HG03039 (cell line): ENCODE measurements at regions not wholly inside any gene's neighbourhood (a gene's known extent, or its start where the extent isn't known, plus 50 kb on each side); places are given as distances from the start of the nearest gene placed in this dataset.

ENCODE experiments used
- ATAC-seq: cut with Tn5 transposase; IDR thresholded peaks from one replicate; pipeline ENCODE4 v1.9.1; 2021; ENCODE audit warnings: mild to moderate bottlenecking, moderate library complexity; ENCODE audit not compliant: unreplicated experiment

DNA sequence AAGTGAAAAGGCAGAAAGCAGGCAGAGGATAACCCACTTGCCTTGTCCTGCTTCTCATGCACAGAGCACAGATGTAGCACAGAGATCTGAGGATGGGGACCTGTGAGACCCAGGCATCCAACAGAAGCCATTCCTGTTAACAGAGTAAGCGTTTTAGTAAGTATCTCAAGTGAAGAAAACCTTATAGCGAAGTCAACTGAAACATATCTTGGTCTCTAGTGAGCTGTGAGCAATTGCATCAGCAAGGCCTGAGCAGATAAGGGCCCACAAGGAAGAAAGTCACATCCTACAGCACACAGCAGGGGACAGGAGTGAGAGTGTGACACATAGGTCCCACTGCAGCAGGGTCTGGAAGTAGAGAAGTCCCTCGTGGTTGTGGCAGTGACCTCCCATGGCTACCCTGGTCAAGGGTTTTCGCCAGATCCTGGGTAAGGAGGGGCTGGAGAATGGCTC, 248.7 kb upstream of the TNP1 start:
- no peak for ATAC-seq

DNA sequence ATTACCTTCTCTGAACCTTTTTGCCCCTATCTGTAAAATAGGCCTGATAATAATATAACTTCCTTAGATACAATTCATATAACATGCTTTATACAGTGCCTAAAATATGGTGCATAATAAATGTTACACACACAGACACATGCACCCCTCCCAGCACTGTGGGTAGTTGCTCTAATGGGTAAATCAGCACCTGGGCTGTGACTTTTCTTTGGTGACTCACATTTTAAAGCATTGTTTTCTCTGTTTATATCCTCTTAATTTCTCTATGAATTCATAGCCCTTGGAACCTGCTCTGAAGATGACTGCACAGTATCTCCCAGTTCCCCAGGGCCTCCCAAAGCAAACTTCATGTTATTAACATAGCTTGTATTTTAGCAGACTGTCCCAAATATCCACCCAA, 248.2 kb upstream of the TNP1 start:
- ATAC-seq: no peak

DNA sequence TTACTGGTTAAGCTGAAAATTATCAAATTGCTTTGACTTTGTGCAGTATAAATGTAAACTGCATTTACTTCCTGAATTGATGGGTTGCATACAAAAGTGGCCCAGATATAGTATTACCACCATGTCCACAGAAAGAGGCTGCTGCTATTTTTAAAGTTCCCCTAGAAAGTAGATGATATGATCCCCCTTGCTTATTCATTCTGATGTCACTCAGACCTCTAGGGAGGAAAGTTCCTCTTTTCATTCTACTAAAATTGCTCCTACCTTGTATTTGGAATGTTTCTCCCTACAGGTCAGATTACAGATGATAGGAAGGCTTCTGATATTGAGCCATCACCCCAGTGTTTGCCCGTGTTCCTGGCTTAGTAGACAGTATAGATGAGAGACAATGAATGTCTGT, 247.6 kb upstream of the TNP1 start:
- no peak for ATAC-seq

DNA sequence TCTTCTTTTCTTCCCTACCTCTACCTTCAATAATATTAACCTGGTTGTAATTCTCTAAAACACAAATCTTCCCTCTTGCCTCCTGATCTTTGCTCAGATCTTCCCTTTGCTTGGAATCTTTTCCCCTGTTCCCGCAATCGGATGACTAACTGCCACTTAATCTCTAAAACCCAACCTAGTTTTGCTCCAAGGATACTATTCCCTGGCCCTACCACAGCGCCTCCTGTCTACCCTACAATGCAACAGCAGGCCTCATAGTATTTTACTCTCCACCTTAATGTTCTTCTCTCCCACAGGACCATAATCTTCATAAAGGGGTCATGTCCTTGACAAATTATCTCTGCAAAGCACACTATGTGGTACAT, 246.8 kb upstream of the TNP1 start:
- ATAC-seq: no peak

DNA sequence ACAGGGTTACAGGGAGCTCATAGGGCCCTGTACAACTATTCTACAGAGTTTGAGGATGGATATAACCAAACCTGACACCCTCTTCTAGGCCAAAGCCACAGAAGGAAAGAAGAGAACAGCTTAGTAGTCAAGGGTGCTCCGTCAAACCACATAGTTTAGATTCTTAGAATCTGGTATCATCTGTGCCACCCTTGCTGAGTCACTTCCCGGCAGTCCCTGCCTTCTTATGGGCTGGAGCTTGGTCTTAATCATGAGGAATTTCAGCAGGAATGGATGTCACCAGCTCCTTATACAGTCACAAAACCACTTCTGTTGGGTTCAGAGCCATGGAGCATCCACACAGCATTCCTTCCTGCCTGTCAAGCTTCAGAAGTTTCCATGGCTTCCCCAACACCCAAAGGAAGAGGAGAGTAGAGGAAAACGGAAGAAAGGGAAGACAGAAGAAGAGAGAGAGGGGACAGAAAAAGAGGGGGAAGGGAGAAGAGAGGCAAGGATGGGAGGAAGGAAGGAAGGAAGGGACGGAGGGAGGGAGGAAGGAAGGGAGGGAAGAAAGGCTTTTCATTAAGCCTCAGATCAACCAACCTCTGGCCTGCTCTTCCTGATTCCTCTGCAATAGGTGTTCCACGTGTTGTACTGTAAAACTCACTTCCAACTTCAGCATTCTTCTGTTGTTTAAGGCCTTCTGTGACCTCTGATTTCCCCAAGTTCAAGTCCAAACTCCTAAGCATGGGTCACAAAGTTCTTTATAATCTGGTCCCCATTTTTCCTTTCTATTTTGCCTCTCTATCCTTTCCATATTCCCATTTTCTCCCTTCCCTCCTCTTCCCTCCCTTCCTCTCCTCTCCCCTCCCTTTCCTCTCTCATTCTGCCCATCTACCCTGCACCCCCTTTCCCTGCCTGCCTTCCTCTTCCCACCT, 246.1 kb upstream of the TNP1 start:
- no peak for ATAC-seq

DNA sequence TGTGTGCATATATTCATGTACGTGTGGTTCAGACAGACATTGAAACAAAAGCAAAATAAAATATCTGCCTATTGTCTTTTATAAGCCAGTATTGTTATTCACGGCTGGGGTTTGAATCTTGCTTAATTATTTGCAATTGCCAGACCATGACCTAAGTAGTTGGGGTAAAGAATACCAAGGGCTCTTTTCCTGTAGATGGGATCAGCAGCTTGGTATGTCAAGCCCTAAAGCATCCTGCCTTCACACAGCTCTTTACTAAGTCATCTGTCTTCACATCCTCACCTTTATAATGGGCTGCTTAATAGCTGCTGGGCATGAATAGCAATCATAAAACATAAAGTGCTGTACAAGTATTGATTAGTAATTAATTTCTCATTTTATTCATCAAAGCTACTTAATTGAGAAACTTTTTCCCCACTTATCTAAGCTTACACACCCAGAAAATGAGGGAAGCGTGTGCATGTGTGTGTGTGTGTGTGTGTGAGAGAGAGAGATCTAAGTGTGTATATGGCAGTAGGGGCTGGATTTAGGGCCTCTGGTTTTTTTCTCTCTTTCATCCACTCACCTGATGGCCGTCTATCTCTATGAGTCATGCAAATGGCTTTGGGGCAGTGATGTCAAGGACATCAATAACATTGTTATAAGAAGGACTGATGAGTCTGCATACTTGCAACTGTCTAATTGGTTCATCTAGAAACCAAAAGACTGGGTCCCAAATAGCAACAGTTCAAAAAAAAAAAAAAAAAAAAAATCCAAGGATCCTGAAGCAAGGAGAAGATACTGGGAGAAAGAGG, 244.1 kb upstream of the TNP1 start:
- no peak for ATAC-seq

DNA sequence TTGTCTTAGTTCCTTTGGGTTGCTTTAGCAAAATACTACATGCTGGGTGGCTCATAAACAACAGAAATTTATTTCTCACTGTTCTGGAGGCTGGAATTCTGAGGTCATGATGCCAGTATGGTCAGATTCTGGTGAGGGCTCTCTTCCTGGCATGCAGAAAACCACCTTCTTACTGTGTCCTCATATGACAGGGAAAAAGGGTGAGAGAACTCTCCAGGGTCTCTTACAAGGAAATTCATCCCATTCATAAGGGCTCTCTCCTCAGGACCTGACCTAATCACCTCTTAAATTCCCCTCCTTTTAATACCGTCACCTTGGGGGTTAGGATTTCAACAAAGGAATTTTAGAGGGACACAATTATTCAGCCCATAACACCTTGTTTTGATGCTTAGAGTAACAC, 243.1 kb upstream of the TNP1 start:
- ATAC-seq: no peak

DNA sequence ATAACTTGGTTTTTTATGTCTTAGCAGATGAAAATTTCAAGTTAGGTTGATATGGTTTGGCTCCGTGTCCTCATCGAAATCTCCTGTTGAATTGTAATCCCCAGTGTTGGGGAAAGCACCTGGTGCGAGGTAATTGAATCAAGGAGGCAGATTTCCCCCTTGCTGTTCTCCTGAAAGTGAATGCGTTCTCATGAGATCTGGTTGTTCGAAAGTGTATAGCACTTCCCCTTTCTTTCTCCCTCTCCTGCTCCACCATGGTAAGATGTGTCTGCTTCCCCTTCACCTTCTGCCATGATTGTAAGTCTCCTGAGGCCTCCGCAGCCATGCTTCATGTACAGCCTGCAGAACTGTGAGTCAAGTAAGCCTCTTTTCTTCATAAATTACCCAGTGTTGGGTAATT, 242.1 kb upstream of the TNP1 start:
- ATAC-seq: peak; percentile 61

DNA sequence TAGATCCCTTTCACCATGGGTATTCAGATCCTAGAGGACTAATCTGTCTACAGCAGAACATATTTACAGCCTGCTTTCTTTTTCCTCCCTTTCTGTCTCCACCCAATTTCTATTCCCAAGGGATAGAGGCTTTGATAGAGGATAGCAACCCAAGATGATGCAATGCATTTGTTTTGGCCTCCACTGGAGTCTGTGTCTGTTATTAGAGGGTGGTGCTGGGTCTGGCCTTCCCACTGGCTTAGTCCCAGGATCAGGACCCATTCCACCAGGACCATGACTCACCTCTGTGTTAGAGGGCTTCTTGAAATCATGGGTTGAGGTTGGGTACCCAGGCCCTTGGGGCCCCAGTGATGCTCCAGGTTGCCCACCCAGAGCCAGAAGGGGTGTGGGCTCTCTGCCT, 239.7 kb upstream of the TNP1 start:
- no peak for ATAC-seq

DNA sequence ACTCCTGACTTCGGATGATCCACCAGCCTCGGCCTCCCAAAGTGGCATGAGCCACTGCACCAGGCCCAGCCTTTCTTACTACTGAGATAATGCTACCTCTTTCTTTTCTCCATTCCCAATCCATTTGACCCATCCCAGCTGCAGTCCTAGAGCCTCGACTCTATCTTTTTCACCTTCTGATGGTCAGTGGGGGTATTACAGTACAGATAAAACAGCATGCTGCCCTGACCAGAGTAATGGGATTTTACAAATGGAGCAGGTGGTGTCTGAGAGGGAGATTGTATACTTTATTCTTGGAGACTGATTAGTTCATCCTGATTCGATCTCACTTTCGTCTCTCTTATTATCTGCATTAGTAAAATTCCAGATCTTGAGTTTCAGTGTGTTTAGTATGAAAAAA, 238.6 kb upstream of the TNP1 start:
- ATAC-seq: no peak

DNA sequence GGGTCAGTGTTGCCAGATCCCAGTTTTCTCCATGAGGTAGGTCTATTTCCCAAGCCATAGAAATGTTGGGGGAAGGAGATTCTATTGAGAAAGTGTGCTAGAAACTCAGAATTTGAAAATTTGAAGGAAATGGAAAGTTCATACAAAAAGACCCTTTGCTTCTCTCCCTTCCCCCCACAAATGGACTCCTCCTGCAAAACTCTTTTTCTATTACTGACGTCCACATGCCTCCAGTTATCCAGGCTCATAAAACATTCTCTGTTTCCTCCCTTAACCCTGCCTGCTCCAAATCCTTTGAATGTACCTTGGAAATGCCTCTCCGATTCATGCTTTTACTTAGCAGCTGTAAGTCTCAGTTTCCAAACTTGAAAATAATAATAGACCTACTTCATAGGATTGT, 237.5 kb upstream of the TNP1 start:
- ATAC-seq: no peak

DNA sequence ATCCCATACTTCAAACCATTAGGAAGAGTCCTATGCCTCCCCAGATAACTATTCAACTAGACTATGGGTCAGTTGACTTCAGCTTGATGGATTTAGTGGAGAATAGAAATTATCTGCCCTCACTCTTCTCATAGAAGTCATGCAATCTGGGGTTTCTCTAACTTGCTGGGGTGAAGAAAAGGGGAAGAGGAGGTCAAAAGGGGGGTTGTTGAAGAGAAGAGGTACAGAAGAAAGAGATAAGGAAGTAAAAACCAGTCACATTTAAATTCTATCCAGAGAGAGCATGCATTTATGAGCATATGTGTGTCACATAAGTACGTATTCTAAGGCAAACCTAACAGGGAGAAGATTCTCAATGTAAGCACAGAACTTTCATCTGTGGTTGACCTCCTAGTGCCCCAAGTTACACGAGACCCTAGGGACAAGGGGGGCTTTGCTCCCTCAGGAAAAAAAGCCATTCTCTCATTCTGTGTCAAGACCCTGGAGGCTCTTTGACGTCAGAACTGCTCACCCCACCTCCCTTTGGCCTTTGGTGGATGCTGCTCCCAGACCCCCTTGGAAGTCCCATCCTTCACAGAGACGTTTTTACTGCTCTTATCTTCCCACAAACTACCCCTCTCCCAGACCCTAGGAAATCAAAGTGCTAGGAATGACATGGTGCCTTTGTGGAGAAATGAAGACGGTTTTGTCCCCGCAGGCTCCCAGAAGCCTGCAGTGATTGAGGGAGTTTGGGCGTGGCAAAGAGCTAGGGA, 236.8 kb upstream of the TNP1 start:
- no peak for ATAC-seq

DNA sequence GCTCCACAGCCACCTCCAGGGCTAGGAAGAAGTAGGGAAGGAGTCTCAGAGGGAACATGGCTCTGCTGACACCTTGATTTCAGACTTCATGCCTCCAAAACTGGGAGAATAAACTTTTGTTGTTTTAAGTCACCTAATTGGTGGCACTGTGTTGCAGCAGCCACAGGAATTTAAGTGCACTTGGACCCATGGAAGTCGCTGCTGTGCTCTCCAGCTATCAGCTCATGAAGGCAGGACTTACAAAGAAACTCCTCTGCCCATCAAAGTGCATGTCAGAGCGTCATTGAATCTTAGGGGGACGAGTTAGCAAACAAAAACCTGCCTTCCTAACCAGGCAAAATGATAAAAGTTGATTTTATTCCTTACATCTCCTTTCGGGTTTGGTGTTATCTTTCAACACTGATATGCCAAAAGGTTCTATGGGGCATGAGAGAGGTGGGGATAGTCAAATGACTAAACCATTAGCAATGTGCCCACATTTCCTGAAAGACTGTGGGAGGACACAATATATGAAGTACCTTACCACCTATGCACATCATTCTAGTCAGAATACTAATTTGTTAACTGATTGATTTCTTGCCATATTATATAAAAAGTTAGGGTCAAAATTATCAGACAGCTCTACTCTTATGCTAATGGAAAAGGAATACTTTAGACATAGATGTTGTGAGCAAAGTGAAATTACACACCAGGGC, 235.8 kb upstream of the TNP1 start:
- ATAC-seq: no peak

DNA sequence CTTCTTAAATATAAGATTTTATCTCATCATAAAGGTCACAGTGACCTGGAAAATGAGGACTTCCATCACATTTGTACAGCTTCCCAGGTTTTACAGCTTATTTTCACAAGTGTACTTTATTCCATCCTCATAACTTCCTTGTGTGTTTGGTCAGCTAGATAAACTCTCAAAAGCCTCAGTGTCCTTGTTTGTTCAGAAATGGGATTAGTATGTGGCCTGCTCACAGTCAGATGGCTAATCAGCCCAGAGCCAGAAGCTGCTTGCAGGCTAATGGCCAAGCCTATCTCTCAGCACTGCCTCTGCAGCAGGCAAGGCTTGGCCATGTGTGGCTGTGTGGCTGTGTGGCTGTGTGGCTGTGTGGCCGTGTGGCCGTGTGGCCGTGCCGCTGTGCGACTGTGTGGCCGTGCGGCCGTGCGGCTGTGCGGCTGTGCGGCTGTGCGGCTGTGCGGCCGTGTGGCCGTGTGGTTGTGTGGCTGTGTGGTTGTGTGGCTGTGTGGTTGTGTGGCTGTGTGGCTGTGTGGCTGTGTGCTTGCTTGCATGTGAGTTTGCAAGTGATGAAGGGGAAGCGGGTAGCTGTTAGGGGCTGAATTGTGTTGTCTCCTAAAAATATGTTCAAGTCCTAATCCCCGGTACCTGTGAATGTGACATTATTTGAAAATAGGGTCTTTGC, 233.0 kb upstream of the TNP1 start:
- ATAC-seq: no peak

DNA sequence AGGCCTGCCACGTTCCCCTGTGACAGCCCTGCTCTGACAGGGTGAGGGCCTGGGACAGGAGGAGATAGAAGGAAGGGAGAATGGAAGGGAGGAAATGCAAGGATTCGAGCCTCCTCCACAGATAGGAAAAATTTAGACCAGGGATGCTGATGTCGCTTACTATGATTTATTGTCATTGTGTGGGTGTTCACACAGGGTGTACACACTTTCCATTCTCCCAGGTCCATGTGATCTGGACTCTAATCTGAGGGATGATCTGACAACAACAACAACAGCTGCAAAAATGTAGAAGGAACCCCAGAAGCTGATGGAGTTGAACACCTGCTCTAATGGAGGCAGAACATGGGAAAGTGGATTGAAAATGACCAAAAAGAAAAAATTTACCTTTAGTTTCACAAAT, 231.7 kb upstream of the TNP1 start:
- no peak for ATAC-seq

DNA sequence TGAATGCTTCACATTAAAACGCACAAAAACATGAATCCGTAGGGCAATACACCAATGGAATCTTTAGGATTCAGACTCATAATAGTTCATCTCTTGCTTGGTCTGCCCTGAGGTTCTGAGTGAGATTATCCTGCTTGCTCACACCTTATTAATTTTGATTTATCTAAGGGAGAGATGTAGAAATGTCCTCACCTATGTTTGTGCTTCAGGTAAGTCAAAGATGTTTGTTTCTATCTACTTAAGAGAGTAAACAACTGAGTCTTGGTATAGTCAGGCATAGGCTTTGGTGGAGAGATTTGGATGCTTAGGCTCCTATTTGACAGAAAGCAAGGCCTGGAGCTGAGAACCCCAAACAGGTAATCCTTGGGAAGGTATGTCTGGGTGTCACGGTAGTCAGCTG, 231.0 kb upstream of the TNP1 start:
- ATAC-seq: no peak

DNA sequence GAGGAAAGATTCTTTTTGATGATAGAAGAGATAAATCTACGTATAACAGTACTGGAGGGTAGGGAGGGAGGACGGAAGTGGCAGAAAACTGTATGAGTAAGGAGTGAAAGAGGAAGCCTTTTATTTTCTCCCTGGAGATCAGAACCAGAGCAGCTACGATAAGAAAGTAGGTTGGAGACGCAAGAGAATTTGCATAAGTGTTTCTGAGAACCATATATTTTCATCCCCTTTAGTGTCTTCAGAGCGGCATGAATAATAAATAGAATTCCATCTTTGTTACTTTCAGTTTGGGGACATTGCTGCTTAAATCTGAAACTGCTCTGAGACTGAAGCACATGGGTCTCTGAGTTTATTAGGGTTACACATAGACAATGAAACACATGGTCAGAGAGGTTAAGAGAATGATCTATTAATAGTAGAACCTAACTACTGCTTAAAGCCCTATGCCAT, 230.2 kb upstream of the TNP1 start:
- peak; percentile 71 for ATAC-seq

DNA sequence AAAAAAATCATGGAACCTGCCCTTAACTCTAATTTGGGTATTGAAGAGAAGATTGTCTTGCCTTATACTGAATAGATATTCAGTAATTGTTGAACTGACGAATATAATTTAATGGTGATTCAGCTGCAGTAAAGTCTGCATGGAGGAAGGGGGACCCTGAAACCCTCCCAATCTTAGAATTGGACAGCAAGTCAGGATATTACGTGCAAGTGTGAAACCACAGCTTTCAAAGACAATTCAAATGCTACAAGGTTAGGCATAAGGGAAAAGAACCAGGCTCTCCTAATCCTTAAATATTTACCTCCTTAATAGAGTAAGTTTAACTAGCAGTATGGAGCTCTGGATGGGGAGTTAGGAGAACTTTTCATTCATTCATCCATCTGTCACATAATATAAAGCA, 226.9 kb upstream of the TNP1 start:
- ATAC-seq: no peak

DNA sequence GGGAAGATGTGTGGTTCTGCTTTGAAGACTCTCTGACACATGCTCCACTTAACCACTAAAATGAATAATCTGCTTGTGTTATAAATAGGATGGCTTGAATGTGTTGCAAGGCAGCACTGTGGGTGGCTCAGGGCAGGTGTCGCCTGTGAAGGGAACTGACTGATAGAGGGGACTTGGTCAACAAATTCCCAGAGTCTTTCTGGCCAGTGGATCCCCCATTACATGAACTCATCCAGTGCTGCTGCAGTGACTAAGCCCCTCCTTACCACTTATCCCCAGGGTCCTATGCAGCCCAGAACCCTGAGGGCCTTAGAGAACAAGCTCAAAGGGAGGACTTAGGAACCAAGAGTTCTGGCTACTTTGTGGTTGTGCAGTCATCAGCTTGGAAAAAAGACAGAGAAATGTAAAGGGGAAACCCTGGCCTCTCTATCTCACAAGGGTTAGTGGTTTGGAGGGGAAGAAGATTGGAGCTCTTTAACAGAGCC, 226.2 kb upstream of the TNP1 start:
- ATAC-seq: peak; percentile 38

DNA sequence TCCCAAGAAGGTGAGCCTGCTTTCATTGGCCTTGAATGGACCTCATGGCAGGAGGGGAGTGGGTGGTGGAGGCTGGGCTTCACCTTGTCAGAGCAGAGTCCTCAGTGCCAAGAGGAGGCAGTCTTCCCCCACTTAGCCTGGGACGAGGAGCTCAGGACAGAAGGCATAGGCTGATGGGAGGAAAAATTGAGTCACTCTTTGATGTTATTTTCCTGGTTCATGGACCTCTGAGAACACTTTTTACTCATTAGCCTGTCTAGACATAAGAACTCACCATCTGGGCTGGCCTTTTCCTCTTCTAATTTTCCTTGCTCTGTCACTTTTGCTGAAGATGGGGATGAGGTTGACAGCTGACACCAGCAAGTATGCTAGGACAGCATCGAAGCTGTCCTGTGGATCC, 225.7 kb upstream of the TNP1 start:
- ATAC-seq: no peak
